ENCODE measurements at regions not wholly inside any gene's neighbourhood (a gene's known extent, or its start where the extent isn't known, plus 50 kb on each side); places are given as distances from the start of the nearest gene placed in this dataset.

DNA sequence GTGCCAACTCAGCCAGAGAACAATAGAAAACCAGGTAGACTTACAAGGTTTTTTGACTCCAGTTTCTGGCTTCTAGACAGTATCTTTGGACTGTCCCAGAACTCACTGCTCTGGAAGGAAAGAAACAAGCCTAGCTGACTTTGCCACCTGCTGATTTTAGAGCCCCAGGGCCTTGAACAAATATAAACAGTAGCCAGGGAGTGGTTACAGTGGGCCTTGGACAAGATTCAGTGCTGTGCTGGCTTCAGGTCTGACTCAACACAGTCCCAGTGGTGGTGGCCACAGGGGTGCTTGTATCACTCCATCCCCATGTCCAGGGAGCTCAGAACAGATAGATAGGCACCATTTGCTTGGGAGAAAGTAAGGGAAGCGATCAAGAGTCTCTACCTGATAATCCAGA is 694.1 kb upstream of the ADGRL3 start:
- TF ChIP-seq POLR2A (IDR thresholded peaks at IDR 0.05; ENCODE audit: low read depth) = no peak
- TF ChIP-seq CTCF (IDR thresholded peaks at IDR 0.05) = no peak
